ENCODE measurements at regions not wholly inside any gene's neighbourhood (a gene's known extent, or its start where the extent isn't known, plus 50 kb on each side); places are given as distances from the start of the nearest gene placed in this dataset.

DNA sequence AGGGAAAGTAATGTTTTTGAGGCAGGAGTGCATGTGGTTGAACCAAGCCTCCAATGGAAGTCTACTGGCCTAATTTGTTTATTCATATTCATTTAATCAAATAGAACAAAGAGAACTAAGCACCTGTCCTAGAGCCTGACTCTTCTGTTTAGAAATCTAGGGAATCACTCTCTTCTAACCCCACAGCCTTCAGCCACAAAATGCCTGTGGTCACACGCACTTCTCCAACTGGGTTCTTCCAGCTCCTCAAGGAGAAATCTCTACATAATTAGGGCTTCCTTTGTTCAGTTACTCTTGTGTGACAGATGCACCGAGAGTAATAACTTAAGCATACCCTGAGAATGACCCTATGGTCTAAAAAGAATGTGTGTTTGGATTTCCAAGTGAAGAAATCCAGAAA, 133.7 kb upstream of the NAMPT start:
- TF ChIP-seq, protein P1, sequence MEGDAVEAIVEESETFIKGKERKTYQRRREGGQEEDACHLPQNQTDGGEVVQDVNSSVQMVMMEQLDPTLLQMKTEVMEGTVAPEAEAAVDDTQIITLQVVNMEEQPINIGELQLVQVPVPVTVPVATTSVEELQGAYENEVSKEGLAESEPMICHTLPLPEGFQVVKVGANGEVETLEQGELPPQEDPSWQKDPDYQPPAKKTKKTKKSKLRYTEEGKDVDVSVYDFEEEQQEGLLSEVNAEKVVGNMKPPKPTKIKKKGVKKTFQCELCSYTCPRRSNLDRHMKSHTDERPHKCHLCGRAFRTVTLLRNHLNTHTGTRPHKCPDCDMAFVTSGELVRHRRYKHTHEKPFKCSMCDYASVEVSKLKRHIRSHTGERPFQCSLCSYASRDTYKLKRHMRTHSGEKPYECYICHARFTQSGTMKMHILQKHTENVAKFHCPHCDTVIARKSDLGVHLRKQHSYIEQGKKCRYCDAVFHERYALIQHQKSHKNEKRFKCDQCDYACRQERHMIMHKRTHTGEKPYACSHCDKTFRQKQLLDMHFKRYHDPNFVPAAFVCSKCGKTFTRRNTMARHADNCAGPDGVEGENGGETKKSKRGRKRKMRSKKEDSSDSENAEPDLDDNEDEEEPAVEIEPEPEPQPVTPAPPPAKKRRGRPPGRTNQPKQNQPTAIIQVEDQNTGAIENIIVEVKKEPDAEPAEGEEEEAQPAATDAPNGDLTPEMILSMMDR (IDR thresholded peaks at IDR 0.05; ENCODE audit: control insufficient read depth, extremely low read depth, insufficient read depth), result no peak
- DNase-seq (ENCODE audit: low read depth), result no peak
- no peak overlapping the region for H3K4me3 ChIP-seq (ENCODE audit: low read depth, low read length)

DNA sequence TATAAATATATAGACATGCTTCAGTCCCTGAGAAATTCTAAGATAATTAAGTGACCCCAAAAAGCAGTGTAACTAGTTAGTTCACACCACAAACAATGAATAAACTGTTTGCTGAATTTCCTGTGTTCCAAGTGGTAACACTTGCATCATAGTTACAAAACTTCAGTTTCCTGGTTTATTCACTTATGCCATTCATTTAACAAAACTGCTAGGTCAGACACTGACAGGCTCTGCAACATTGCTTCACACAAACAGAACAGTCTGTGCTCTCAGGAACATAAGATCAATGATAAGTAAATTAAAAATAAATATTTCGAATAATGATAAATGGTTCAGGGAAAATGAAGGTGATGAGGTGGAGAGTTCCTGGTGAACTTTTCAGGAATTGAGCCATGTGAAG, 133.3 kb upstream of the NAMPT start:
- TF ChIP-seq, protein P1 (IDR thresholded peaks at IDR 0.05; ENCODE audit: control insufficient read depth, extremely low read depth, insufficient read depth), result no peak
- peak; percentile 45 for DNase-seq (ENCODE audit: low read depth)
- H3K4me3 ChIP-seq (ENCODE audit: low read depth, low read length), result no peak overlapping the region

DNA sequence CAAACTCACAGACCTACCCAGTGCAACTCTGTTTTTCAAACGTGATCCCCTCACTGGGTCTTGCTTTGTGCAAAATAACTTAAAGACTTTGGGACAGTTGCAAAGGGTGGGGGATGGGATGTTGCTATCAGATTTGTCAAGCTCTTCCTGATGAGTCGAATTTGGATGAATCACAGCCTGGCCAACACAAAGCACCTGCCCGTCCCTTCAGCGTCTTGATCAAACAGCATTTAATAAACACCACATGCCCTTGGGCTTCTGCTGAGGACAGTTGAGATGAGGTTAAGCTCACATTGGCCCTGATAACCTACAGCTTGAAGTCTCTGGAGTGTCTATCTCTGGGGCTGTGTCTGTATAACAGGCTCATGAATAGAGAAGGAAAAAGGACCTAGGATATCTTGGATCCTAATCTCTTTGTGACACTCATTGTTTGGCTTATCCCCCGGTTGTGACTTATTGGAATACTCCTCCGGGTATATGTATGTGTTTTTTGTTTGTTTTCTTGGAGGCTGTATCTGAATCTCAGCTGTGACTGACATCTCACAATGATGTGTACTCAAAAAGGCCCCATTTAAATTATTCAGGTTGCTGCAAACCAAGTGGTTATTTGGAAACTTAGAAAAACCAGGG, 132.6 kb upstream of the NAMPT start:
- DNase-seq (ENCODE audit: low read depth), result peak; percentile 68
- TF ChIP-seq, protein P1 (IDR thresholded peaks at IDR 0.05; ENCODE audit: control insufficient read depth, extremely low read depth, insufficient read depth), result no peak
- no peak overlapping the region for H3K4me3 ChIP-seq (ENCODE audit: low read depth, low read length)

DNA sequence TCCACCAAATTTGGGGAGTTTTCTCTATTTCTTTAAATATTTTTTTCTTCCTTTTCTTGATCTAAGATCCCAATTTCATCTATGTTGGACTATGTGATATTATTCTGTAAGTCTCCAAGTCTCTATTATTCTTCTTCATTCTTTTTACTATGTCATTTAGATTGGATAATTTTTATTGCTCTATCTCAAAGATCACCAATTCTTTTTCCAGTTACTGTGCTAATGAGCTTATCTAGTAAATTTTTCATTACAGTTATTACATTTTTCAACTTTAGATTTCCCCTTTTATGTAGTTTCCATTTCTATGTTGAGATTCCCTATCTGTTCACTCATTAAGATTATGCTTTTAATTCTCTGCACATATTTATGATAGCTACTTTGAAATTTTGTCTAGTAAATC, 131.6 kb upstream of the NAMPT start:
- H3K4me3 ChIP-seq (ENCODE audit: low read depth, low read length), result no peak overlapping the region
- TF ChIP-seq, protein P1 (IDR thresholded peaks at IDR 0.05; ENCODE audit: control insufficient read depth, extremely low read depth, insufficient read depth), result no peak
- no peak for DNase-seq (ENCODE audit: low read depth)

DNA sequence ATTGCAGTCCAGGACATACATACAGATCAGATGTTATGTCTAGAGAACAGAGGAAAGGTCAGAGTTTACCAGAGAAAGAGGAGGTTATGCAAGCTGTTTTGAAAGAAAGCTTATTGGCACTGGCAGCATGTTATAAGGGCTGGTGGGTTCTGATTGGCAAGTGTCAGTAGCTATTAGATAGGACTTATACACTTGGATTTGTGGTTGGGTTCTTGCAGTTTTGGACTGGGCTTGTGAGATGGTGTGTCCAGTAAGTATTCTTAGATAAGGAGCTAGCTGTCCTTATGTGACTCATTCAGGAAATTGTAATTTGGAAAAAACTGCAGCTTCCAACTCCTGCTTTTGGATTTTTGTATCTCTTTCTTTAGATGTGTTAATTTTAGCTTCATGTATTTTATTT, 130.7 kb upstream of the NAMPT start:
- H3K4me3 ChIP-seq (ENCODE audit: low read depth, low read length), result no peak overlapping the region
- TF ChIP-seq, protein P1 (IDR thresholded peaks at IDR 0.05; ENCODE audit: control insufficient read depth, extremely low read depth, insufficient read depth), result no peak
- DNase-seq (ENCODE audit: low read depth), result no peak

DNA sequence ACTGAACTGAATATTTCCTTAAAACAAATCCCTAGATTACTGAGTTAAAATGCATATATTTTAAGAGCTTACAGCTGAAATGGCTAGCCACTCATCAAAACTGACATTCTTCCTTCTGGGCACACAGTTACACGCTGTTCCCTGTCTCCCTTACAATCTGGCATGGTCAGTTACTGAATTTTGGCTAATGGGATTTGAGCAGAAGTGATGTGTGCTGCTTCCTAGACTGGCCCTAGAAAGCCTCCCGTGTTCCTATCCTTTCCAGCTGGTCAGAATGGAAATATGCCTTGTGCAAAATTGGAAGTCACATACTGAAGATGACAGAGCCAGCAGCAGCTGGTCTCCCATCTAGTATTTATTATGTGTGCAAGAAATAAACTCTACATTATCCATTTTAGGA, 128.7 kb upstream of the NAMPT start:
- no peak overlapping the region for H3K4me3 ChIP-seq (ENCODE audit: low read depth, low read length)
- no peak for DNase-seq (ENCODE audit: low read depth)
- TF ChIP-seq, protein P1 (IDR thresholded peaks at IDR 0.05; ENCODE audit: control insufficient read depth, extremely low read depth, insufficient read depth), result no peak

DNA sequence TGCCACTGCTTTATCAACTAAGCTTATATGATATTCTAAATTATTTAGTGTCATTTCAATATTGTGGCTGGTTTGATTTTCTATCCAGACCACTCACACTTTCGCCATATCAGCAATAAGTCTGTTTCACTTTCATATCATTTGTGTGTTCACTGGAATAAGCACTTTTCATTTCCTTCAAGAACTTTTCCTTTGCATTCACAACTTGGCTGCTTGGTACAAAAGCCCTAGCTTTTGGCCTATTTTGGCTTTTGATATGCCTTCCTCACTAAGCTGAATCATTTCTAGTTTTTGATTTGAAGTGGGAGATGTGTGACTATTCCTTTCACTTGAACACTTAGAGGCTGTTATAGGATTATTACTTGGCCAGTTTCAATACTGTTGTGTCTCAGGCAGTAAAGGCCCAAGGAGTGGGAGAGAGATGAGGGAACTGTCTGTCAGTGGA, 120.9 kb upstream of the NAMPT start:
- no peak overlapping the region for H3K4me3 ChIP-seq (ENCODE audit: low read depth, low read length)
- TF ChIP-seq, protein P1 (IDR thresholded peaks at IDR 0.05; ENCODE audit: control insufficient read depth, extremely low read depth, insufficient read depth), result no peak
- no peak for DNase-seq (ENCODE audit: low read depth)

All from LNCaP clone FGC (cell line).